Suprapubic skin (tissue), 4 donors: ENCODE measurements at regions not wholly inside any gene's neighbourhood (a gene's known extent, or its start where the extent isn't known, plus 50 kb on each side); places are given as distances from the start of the nearest gene placed in this dataset.

Experiments used
- DNase-seq, 2 donors: peaks; one replicate each; pipeline ENCODE4 v3.0.0-alpha.2; 2019; ENCODE audit warnings: low spot score in 2 of 2
- H3K27ac ChIP-seq: fragments of 200-600 bp; sonication (generic); one replicate; pipeline ENCODE4 v1.5.1; 2019
- H3K27me3 ChIP-seq: fragments of 200-600 bp; sonication (generic); one replicate; pipeline ENCODE4 v1.5.1; 2019
- H3K36me3 ChIP-seq: fragments of 200-600 bp; sonication (generic); one replicate; pipeline ENCODE4 v1.5.1; 2019
- H3K4me1 ChIP-seq: fragments of 200-600 bp; sonication (generic); one replicate; pipeline ENCODE4 v1.5.1; 2019
- H3K4me3 ChIP-seq: fragments of 200-600 bp; sonication (generic); one replicate; pipeline ENCODE4 v1.5.1; 2019; ENCODE audit warnings: mild to moderate bottlenecking
- H3K9me3 ChIP-seq: fragments of 200-600 bp; sonication (generic); one replicate; pipeline ENCODE4 v1.5.1; 2019
- CTCF ChIP-seq, 2 donors: fragments of 200-600 bp in 1 of 2; fragments of 450-650 bp in 1 of 2; sonication (generic) in 1 of 2; IDR thresholded peaks; one replicate each; pipeline ENCODE4 v1.5.1; 2016 to 2019; ENCODE audit warnings: antibody characterized with exemption in 2 of 2, mild to moderate bottlenecking in 1 of 2, moderate library complexity in 1 of 2
- EP300 ChIP-seq: sonication (generic); formaldehyde crosslinking; IDR thresholded peaks from one replicate; pipeline ENCODE4 v1.6.1; 2017; ENCODE audit warnings: antibody characterized with exemption
- POLR2A ChIP-seq, 2 donors: fragments of 450-650 bp; IDR thresholded peaks; one replicate each; pipeline ENCODE4 v1.6.1; 2017; ENCODE audit warnings: antibody characterized with exemption in 2 of 2, mild to moderate bottlenecking in 2 of 2, moderate library complexity in 2 of 2
- POLR2AphosphoS5 ChIP-seq, 3 donors: sonication (generic); formaldehyde crosslinking; IDR thresholded peaks; one replicate each; pipeline ENCODE4 v1.6.1; 2017; ENCODE audit warnings: antibody characterized with exemption in 3 of 3
- WGBS: methylation state at CpG from one replicate; pipeline ENCODE4 v1.1.5; 2018; 5-methylcytosine and 5-hydroxymethylcytosine counted together

GRCh38 chr3:78221796-78222195 lies 1181.9 kb downstream of the ROBO2 start:
- H3K27ac ChIP-seq, result no peak overlapping the region
- TF ChIP-seq CTCF (IDR thresholded peaks at IDR 0.05), result no peak
- no peak for TF ChIP-seq POLR2A (IDR thresholded peaks at IDR 0.05)
- TF ChIP-seq EP300, result no peak
- no peak for TF ChIP-seq POLR2AphosphoS5 (IDR thresholded peaks at IDR 0.05)
- no peaks in the 10 kb centered on the region for H3K27me3 ChIP-seq
- DNase-seq, result no peak
- no peaks in the 10 kb centered on the region for H3K4me1 ChIP-seq
- H3K4me3 ChIP-seq, result no peak overlapping the region
- no peaks in the 10 kb centered on the region for H3K9me3 ChIP-seq
- no peaks in the 10 kb centered on the region for H3K36me3 ChIP-seq

GRCh38 chr3:78235841-78236240 lies 1195.9 kb downstream of the ROBO2 start:
- Histone ChIP-seq H3K9me3 (peaks cover 8% of the 10 kb centered on the region), H3K36me3 (no peaks in the 10 kb centered on the region), H3K4me3 (no peak overlapping the region), H3K4me1 (no peaks in the 10 kb centered on the region), H3K27me3 (no peaks in the 10 kb centered on the region), H3K27ac (no peak overlapping the region)
- no peak for DNase-seq
- TF ChIP-seq POLR2A (IDR thresholded peaks at IDR 0.05), result no peak
- no peak for TF ChIP-seq POLR2AphosphoS5 (IDR thresholded peaks at IDR 0.05)
- no peak for TF ChIP-seq CTCF (IDR thresholded peaks at IDR 0.05)
- TF ChIP-seq EP300, result no peak

GRCh38 chr3:78238811-78239210 lies 1198.9 kb downstream of the ROBO2 start:
- DNase-seq, result no peak
- no peaks in the 10 kb centered on the region for H3K27me3 ChIP-seq
- H3K4me1 ChIP-seq, result no peaks in the 10 kb centered on the region
- WGBS, result 85% methylated on average over 5 of the region's 5 CpGs
- no peaks in the 10 kb centered on the region for H3K36me3 ChIP-seq
- H3K27ac ChIP-seq, result no peak overlapping the region
- H3K4me3 ChIP-seq, result no peak overlapping the region
- TF ChIP-seq CTCF (IDR thresholded peaks at IDR 0.05), result no peak
- no peak for TF ChIP-seq POLR2A (IDR thresholded peaks at IDR 0.05)
- TF ChIP-seq POLR2AphosphoS5 (IDR thresholded peaks at IDR 0.05), result no peak
- no peak for TF ChIP-seq EP300
- H3K9me3 ChIP-seq, result peaks cover 14% of the 10 kb centered on the region

- peaks cover 21% of the 10 kb centered on the region for H3K9me3 ChIP-seq
- H3K27me3 ChIP-seq, result no peaks in the 10 kb centered on the region
- H3K36me3 ChIP-seq, result no peaks in the 10 kb centered on the region
- TF ChIP-seq CTCF (IDR thresholded peaks at IDR 0.05) (no peak), POLR2A (IDR thresholded peaks at IDR 0.05) (no peak), EP300 (no peak), POLR2AphosphoS5 (IDR thresholded peaks at IDR 0.05) (no peak)
- 64% methylated on average over 3 of the region's 3 CpGs for WGBS
- no peak for DNase-seq
- H3K4me3 ChIP-seq, result no peak overlapping the region
- H3K4me1 ChIP-seq, result no peaks in the 10 kb centered on the region
- no peak overlapping the region for H3K27ac ChIP-seq
These were observed 1202.8 kb downstream of the ROBO2 start for GRCh38 chr3:78242724-78243123.

- H3K4me3 ChIP-seq, result no peak overlapping the region
- no peak overlapping the region for H3K27ac ChIP-seq
- H3K4me1 ChIP-seq, result no peaks in the 10 kb centered on the region
- no peak for TF ChIP-seq CTCF (IDR thresholded peaks at IDR 0.05)
- no peak for TF ChIP-seq POLR2A (IDR thresholded peaks at IDR 0.05)
- TF ChIP-seq POLR2AphosphoS5 (IDR thresholded peaks at IDR 0.05), result no peak
- TF ChIP-seq EP300, result no peak
- no peaks in the 10 kb centered on the region for H3K36me3 ChIP-seq
- WGBS, result 91% methylated on average over 2 of the region's 2 CpGs
- peaks cover 16% of the 10 kb centered on the region for H3K9me3 ChIP-seq
- no peaks in the 10 kb centered on the region for H3K27me3 ChIP-seq
- DNase-seq, result no peak
These were observed 1204.2 kb downstream of the ROBO2 start for GRCh38 chr3:78244136-78244535.
